ENCODE measurements at regions not wholly inside any gene's neighbourhood (a gene's known extent, or its start where the extent isn't known, plus 50 kb on each side); places are given as distances from the start of the nearest gene placed in this dataset.

DNA sequence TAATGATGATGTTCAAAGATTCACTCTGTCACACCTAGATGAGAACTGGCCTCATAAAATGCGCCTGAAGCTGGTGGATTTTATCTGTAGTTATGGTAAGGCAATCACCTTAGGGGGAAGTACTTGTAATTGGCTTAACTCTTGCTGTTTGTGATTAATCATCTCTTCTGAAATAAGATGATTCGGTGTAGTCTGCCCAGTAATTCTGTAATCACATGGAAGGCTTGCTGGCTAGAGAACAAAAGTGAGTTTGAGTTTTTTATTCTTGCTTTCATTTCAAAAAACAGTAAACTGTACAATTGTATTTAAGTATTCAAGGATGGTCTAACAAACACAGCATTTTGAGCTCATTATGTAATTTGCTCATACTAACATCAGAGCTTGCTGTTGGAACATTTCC lies 72.1 kb downstream of the OTOL1 start:
- Histone ChIP-seq H3K27me3 (ENCODE audit: control insufficient read depth in 2 of 2, insufficient read depth in 2 of 2, low read length in 2 of 2) (no peaks in the 10 kb centered on the region), H3K36me3 (ENCODE audit: control insufficient read depth, insufficient read depth, low read length) (no peaks in the 10 kb centered on the region), H3K9me1 (ENCODE audit: control insufficient read depth, insufficient read depth, low read length) (no peaks in the 10 kb centered on the region), H3K9me3 (replicated peaks; ENCODE audit: control insufficient read depth, insufficient read depth, low read depth, low read length) (no peaks in the 10 kb centered on the region), H2AFZ (ENCODE audit: low read depth, low read length) (no peak overlapping the region), H3K4me2 (ENCODE audit: insufficient read depth, low read length) (no peak overlapping the region), H3K9ac (ENCODE audit: insufficient read depth in 1 of 2, low read depth in 2 of 2, low read length in 2 of 2) (no peak overlapping the region), H3K4me3 (no peak overlapping the region), H3K27ac (ENCODE audit: extremely low read depth, low read depth, low read length) (no peak overlapping the region), H3K79me2 (ENCODE audit: control insufficient read depth, insufficient read depth, low read length) (no peaks in the 10 kb centered on the region), H3K4me1 (replicated peaks in 1 of 2; ENCODE audit: control insufficient read depth in 2 of 2, insufficient read depth in 2 of 2, low read length in 2 of 2) (no peaks in the 10 kb centered on the region), H4K20me1 (replicated peaks; ENCODE audit: control insufficient read depth, insufficient read depth, low read length) (no peaks in the 10 kb centered on the region)
- CTCF ChIA-PET (ENCODE audit: low intra/inter-chr PET ratio) = no interaction called here
- POLR2A ChIA-PET = no interaction called here
- FAIRE-seq (no peak), DNase-seq (ENCODE audit: extremely low read depth in 1 of 4, low spot score in 3 of 4) (no peak), ATAC-seq (no peak)
- intact Hi-C loops (cut with micrococcal nuclease) (no loop called here), in situ Hi-C loops (cut with MboI) (no loop called here)
- no TSS peak for BruUV-seq (replicated peaks)
- WGBS (ENCODE audit: insufficient coverage, low coverage, missing lambda C conversion rate) = 0% methylated on average over 2 of the region's 2 CpGs
- no peak for TF ChIP-seq NRF1 (conservative IDR thresholded peaks at IDR 0.05 in 1 of 2, IDR thresholded peaks at IDR 0.05 in 1 of 2)
- no peak for TF ChIP-seq ZNF395 (CRISPR knock-in tag; IDR thresholded peaks at IDR 0.05)
- no peak for TF ChIP-seq ID3 (CRISPR knock-in tag; IDR thresholded peaks at IDR 0.05)
- TF ChIP-seq ID3 (tag; IDR thresholded peaks at IDR 0.05) = no peak
- no peak for TF ChIP-seq FOXP1 (CRISPR knock-in tag; IDR thresholded peaks at IDR 0.05)
- TF ChIP-seq AFF4 (CRISPR knock-in tag; IDR thresholded peaks at IDR 0.05) = no peak
- TF ChIP-seq PHF21A (IDR thresholded peaks at IDR 0.05; ENCODE audit: borderline replicate concordance, low read depth) = no peak
- no peak for TF ChIP-seq POLR2G (IDR thresholded peaks at IDR 0.05; ENCODE audit: low read depth, low read length)
- no peak for TF ChIP-seq GTF2E2 (tag; IDR thresholded peaks at IDR 0.05)
- no peak for TF ChIP-seq TFE3 (CRISPR knock-in tag; IDR thresholded peaks at IDR 0.05)
- no peak for TF ChIP-seq POLR2A (conservative IDR thresholded peaks at IDR 0.05)
- no peak for TF ChIP-seq ZNF282 (CRISPR knock-in tag; IDR thresholded peaks at IDR 0.05)
- TF ChIP-seq IRF1 (CRISPR knock-in tag; IDR thresholded peaks at IDR 0.05; ENCODE audit: borderline replicate concordance) = no peak
- TF ChIP-seq, protein P1, sequence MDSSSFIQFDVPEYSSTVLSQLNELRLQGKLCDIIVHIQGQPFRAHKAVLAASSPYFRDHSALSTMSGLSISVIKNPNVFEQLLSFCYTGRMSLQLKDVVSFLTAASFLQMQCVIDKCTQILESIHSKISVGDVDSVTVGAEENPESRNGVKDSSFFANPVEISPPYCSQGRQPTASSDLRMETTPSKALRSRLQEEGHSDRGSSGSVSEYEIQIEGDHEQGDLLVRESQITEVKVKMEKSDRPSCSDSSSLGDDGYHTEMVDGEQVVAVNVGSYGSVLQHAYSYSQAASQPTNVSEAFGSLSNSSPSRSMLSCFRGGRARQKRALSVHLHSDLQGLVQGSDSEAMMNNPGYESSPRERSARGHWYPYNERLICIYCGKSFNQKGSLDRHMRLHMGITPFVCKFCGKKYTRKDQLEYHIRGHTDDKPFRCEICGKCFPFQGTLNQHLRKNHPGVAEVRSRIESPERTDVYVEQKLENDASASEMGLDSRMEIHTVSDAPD (CRISPR knock-in tag; IDR thresholded peaks at IDR 0.05) = no peak
- TF ChIP-seq SMARCA4 (IDR thresholded peaks at IDR 0.05) = no peak
